Stimulated activated CD4-positive, alpha-beta T cell treated with anti-CD3 and anti-CD28 coated beads, Interleukin-2, amount 100 ng/mL, for 24 hours (primary cell): ENCODE measurements at regions not wholly inside any gene's neighbourhood (a gene's known extent, or its start where the extent isn't known, plus 50 kb on each side); places are given as distances from the start of the nearest gene placed in this dataset.
A peak's percentile ranks its signal among the peaks of the same experiment; 100 is the strongest.
"Not testable (repeated sequence)": the region's sequence is repeated elsewhere in the genome, so short reads cannot be mapped to it uniquely, and the experiment has no call there.

Experiments
- DNase-seq, 2 donors: peaks; one replicate each; pipeline ENCODE4 v3.0.0-alpha.2; 2020

GRCh38 chr9:113665064-113665463 lies 201.5 kb downstream of the RGS3 start:
- DNase-seq = no peak

- no peak for DNase-seq
Measured at GRCh38 chr9:113665756-113666155, 202.2 kb downstream of the RGS3 start.

- no peak for DNase-seq
Measured at GRCh38 chr9:113668061-113668460, 204.5 kb downstream of the RGS3 start.

DNA sequence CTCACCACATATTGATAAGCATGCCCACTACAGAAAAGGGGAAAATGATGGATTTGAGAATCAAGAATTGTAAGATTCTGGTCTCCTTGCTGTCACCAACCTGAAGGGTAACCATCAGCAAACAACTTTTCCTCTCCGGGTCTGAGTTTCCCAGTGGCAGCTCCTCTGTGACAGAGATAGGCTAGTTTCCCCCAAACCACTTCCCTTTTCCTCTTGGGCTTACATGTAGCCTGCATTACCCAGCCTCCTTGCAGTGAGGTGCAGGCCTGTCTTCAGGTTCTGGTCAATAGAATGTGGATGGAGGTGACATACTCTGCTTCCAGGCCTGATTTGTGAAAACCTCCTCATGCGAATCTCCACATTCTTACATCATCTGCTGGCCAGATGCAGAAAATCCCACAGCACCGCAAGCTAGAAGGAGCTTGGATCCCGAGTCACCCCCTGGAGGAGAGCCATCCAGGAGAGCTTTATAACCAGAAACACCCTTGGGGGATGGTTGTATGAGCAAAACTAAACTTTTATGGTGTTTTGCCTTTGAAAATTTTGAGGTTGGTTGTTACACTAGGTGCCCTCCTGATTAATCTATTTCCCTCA lies 206.1 kb downstream of the RGS3 start:
- DNase-seq = no peak

DNA sequence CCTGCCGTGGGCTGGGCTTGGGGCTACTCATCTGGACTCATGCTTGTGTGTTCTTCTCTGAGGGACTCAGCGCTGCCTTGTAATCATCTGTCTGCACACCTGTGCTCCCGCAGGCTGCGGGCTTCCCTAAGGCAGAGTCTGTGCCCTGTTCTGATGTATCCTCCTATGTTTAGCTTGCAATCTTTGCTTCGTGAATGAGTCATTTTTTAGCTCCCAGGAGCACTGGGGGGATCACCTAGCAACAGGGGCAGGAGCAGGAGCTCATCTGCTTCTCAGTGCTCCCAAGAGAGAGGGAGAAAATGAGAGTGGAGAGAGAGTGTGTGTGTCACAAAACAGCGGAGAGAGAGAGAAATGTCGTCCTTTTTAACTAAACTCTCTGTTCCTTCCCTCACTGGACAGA lies 202.4 kb upstream of the ZNF618 start:
- no peak for DNase-seq

DNA sequence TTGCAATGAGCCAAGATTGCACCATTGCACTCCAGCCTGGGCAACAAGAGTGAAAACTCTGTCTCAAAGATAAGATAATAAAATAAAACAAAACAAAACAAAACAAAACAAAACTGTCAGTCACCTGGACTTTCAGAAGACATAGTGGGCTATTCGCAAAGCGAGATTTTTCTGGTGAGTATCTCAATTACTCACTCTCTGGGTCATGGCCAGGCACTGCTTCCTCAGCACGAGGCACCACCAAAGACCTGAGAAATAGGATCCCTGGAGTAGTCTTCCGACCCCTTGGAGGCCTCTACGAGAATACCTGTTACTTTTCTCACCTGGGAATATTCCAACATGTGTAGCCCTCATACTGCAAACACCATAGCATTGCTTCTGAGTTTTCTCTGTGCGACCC lies 201.7 kb upstream of the ZNF618 start:
- no peak for DNase-seq

- no peak for DNase-seq
Measured at GRCh38 chr9:113675475-113675941, 200.6 kb upstream of the ZNF618 start.

GRCh38 chr9:113677057-113677456 lies 199.1 kb upstream of the ZNF618 start:
- DNase-seq = no peak

DNA sequence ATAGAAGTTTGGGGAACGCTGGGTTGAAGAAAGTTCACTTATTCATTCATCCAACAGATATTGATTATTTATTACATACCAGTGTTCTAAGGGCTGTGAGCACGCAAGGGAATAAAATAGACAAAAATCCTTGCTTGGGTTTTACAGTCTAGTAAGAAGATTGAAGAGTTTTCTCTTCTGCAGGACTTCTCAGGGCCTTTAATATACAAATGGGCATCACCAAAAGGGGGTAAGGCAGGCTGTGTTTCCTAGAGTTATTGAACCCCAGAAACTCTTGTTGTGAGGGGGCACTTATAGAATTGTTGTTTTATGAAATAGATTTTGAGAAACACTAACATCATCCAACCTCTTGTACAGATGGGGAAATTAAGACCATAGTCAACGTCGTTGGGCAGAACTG lies 198.5 kb upstream of the ZNF618 start:
- DNase-seq = no peak

DNA sequence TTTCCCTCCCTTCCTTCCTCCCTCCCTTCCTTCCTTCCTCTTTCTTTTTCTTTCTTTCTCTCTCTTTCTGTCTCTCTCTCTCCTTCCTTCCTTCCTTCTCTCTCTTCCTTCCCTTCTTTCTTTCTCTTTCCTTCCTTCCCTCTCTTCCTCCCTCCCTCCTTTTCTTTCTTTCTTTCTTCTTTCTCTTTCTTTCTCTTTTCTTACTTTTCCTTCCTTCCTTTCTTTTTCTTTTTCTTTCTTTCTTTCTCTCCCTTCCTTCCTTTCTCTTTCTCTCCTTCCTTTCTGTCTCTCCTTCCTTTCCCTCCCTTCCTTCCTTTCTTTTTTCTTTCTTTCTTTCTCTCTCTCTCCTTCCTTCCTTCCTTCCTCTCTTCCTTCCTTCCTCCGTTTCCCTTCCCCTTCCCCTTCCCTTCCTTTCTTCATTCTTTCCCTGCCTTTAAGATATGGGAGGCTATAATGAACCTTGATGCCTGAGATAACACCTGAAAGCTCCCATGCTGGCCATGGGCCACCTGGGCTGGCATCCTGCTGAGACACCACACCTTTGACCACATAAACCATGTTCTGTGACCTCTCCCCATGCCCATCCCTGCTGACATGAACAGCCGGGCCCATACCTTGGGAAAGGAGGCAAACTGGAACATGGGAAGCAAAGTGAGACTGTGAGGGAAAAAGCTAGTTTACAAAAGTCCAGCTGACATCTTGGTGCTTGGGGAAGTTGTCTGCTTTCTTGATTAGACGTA lies 197.8 kb upstream of the ZNF618 start:
- DNase-seq = no peak

GRCh38 chr9:113678859-113679256 lies 197.3 kb upstream of the ZNF618 start:
- no peak for DNase-seq

DNA sequence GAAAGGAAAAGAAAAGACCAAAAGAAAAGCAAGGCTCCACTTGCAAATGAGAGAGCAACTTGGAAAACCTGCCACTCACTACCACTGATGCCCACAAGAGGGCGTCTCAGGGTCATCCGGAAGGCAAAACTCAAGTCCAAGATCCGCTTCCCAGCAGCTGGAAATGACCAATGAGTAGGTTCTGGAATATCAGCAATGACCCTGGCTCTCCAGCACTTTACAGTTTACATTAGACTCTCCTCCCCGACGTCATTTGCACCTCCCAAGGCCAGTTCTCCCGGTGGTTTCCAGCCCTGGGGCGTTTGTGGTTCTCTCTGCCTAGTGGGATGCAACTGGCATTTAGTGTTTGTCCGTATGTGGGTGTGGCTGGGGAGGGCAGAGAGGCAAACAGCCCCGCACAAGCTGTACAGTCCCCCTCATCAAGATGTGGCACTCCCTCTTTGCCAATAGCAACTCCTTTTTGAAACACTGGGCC lies 193.8 kb upstream of the ZNF618 start:
- peak; percentile 43 to 73 for DNase-seq

- DNase-seq = not testable (repeated sequence)
Measured at GRCh38 chr9:113685636-113686035, 190.5 kb upstream of the ZNF618 start.

GRCh38 chr9:113687107-113687679 lies 188.9 kb upstream of the ZNF618 start:
- DNase-seq = no peak

GRCh38 chr9:113687680-113688371 lies 188.3 kb upstream of the ZNF618 start:
- peak in 1 of 2 donors; percentile 13 for DNase-seq

- DNase-seq = no peak
Measured at GRCh38 chr9:113690055-113690740, 185.9 kb upstream of the ZNF618 start.

- DNase-seq = no peak
Measured at GRCh38 chr9:113692256-113692655, 183.9 kb upstream of the ZNF618 start.

DNA sequence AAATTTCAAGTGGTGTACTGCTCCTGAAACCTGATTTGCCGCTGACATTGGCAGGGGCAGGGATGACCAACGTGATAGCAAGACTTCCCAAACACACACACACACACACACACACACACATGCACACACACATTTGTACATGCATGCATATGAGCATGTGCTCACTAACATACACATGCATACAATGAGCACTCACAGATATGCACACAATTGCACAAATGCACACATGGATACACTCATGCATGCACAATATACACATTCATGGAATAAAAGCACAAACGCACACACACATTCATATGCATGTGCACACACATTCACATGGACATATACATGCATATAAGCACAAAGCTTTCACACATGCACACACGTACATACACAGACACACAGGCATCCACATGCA lies 181.2 kb upstream of the ZNF618 start:
- no peak for DNase-seq

DNA sequence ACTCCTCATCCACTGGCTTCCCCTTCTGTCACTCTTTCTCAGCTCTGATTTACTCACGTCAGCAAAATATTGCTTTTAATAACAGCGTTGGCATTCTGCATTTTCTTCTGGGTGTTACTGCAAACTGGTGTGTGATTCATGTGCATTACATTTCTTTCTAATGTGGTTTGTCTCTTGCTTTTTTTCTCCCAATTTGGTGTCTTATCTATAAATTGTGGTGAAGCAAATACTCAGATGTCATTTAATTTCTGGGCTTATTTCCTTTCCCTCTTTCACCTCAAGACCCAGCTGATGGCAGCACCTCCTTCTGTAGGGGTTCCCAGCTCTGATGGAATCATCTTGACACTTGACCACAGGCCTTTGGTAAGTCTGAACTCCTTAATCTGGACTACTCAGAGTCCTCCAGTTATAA lies 180.7 kb upstream of the ZNF618 start:
- no peak for DNase-seq

DNA sequence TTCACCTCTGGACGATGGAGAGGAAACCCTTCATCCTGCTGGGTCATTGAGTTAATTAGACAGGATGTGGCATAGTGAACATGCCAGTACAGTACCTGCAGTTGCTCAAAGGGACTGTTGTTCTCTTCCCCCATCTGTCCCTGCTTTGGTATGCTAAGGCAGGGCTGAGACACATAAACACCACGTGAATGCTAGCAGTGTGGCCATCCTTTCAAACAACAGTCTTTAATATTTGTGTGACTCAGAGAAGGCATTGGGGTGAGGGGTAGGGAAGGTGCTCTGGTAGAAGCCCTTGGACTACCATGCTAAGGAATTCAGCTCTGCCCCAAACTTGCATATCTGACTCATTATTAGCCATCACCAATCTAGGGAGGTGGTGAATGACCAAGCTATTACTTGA lies 180.2 kb upstream of the ZNF618 start:
- DNase-seq = no peak

DNA sequence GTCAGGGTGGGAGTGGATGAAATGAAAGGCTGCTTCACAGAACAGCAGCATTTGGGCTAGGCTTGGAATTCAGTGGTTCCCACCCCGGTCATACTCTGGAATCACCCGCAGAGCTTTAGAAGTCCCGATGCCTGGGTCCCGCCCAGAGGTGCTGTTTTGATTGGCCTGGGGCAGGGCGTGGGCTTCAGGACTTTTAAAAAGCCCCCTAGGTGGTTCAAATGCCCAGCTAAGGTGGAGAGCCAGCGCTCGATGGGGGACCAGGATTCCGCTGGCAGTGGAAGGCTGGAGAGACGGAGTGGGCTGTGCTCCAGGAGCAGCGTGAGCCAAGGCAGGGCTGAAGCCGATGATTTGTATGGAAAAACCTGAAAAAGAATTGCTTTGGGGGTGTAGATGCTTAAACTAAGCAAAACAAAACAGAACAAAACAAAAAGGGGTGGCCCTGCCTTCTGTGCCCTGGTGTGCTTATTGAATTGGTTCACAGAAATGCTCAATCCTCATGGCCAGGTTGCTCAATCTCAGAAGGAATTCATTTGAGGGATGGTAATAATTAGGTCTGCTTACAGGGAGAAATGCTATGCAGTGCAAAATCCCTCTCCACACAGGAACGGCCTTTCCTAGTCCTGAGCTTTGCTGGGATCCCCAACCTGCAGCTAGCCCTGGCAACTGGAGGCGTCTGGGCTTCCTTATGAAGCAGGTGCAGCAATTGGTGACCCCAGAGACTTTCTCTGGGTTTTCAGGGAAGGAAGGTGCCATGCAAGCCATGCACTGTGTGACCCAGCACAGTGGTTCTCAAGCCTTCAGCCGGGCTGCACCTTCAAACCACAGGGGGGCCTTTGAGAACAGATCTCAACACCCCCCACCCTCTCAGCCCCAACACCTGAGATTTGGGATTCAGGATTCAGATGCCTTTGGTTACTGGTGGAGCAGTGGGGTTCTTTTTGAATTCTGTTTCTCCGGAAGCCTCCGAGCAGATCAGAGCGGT lies 174.0 kb upstream of the ZNF618 start:
- DNase-seq = peak in 1 of 2 donors; percentile 5
